ENCODE measurements at regions not wholly inside any gene's neighbourhood (a gene's known extent, or its start where the extent isn't known, plus 50 kb on each side); places are given as distances from the start of the nearest gene placed in this dataset.

DNA sequence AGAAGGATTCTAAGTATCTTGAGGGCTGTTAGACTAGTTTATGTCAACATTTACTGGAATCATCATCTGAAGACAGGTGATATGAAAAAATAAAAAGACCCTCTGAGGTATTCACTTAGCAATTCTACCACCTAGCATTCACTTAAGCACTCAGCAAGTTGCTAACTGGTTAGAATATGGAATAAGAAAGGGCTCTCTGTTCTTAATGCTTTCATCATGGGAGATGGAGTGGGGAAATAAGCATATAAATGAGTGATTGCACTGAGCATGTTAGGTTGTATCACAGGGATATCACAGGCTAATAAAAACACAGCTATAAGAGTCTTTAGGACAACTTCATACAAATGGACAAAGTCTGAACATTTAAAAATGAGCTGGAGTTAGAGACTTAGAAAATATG lies 1238.8 kb downstream of the CDH11 start:
- no peak for TF ChIP-seq POLR2A (IDR thresholded peaks at IDR 0.05)
- TF ChIP-seq, protein P1, sequence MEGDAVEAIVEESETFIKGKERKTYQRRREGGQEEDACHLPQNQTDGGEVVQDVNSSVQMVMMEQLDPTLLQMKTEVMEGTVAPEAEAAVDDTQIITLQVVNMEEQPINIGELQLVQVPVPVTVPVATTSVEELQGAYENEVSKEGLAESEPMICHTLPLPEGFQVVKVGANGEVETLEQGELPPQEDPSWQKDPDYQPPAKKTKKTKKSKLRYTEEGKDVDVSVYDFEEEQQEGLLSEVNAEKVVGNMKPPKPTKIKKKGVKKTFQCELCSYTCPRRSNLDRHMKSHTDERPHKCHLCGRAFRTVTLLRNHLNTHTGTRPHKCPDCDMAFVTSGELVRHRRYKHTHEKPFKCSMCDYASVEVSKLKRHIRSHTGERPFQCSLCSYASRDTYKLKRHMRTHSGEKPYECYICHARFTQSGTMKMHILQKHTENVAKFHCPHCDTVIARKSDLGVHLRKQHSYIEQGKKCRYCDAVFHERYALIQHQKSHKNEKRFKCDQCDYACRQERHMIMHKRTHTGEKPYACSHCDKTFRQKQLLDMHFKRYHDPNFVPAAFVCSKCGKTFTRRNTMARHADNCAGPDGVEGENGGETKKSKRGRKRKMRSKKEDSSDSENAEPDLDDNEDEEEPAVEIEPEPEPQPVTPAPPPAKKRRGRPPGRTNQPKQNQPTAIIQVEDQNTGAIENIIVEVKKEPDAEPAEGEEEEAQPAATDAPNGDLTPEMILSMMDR (IDR thresholded peaks at IDR 0.05), result no peak

All from uterus (tissue), 2 donors.